Spinal cord (tissue), 9 donors: ENCODE measurements at regions not wholly inside any gene's neighbourhood (a gene's known extent, or its start where the extent isn't known, plus 50 kb on each side); places are given as distances from the start of the nearest gene placed in this dataset.
A peak's percentile ranks its signal among the peaks of the same experiment; 100 is the strongest.

ENCODE experiments used
- DNase-seq, 6 donors: peaks; one replicate each; pipeline versions ENCODE4 v3.0.0 to v3.0.0-alpha.2; 2013 to 2015; ENCODE audit warnings: low spot score in 6 of 6, low read depth in 4 of 6
- H3K27ac ChIP-seq: one replicate; pipeline ENCODE4 v1.5.1; 2013; ENCODE audit warnings: low read depth, low read length, control low read depth
- H3K27me3 ChIP-seq: one replicate; pipeline ENCODE4 v1.6.1; 2013; ENCODE audit warnings: low read length; ENCODE audit not compliant: control insufficient read depth, insufficient read depth
- H3K36me3 ChIP-seq: one replicate; pipeline ENCODE4 v1.6.1; 2013; ENCODE audit warnings: low read length; ENCODE audit not compliant: control insufficient read depth, insufficient read depth
- H3K4me1 ChIP-seq: one replicate; pipeline ENCODE4 v1.6.1; 2013; ENCODE audit warnings: low read length; ENCODE audit not compliant: control insufficient read depth, insufficient read depth
- H3K4me3 ChIP-seq: one replicate; pipeline ENCODE4 v1.5.1; 2013; ENCODE audit warnings: low read depth, low read length, control low read depth
- H3K9me3 ChIP-seq: one replicate; pipeline ENCODE4 v1.6.1; 2013; ENCODE audit warnings: low read length; ENCODE audit not compliant: control insufficient read depth, insufficient read depth
- WGBS: methylation state at CpG from one replicate; pipeline ENCODE4 v1.1.5; 2013; ENCODE audit warnings: missing lambda C conversion rate; ENCODE audit not compliant: insufficient coverage; 5-methylcytosine and 5-hydroxymethylcytosine counted together
- donor health status: healthy.

DNA sequence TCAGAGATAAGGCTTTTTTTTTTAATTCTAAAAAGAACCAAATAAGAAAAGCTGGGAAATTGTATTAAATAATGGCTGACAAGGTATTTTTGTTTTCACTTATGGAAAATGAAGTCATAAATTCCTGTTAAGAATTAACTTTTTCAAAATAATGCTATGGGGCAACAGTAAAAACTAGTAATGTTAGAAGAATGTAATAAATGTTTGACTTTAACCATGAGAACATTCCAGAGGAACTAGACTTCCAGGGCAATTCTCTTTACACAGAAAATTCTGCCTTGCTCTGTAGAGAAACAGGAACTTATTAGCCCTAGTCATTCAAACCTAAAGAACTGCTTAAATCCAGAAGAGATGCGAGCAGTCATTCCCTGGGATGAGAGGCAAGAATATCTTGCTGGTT lies 571.1 kb downstream of the IPMK start:
- Histone ChIP-seq H3K36me3 (no peaks in the 10 kb centered on the region), H3K27me3 (no peaks in the 10 kb centered on the region), H3K4me3 (no peak overlapping the region), H3K27ac (no peak overlapping the region), H3K9me3 (no peaks in the 10 kb centered on the region), H3K4me1 (no peaks in the 10 kb centered on the region)
- no peak for DNase-seq
- no CpG with 5 or more reads among the region's 1 CpG for WGBS

DNA sequence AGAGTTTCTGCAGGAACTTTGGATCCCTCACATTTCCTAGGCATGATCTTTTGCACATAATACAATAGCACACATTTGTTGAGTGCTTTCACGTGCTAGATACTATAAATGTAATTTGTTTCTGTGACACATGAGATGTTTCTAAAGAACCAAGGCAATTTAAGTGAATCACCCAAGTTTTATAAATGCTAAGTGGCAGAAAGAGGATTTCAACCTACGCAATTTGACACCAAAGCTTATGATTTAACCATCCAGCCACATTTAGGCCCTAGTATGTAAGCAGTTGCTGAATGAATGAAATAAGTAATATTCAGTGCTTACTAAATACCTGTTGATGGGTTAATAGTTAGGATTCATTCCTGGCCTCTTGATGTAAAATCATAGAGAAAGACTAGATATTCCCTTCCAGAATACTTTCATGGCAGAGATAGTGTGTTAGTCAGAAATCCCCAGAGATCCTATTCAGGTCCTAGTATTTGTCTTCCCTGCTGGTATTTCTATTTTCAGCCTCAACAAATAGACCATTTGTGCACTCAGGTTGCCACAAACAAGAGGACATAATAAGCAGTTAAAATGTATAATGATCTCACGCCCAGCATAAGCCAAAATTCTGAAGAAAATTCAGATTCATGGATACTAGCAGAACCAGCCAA lies 572.6 kb downstream of the IPMK start:
- Histone ChIP-seq H3K27ac (no peak overlapping the region), H3K4me3 (no peak overlapping the region), H3K27me3 (no peaks in the 10 kb centered on the region), H3K9me3 (no peaks in the 10 kb centered on the region), H3K36me3 (no peaks in the 10 kb centered on the region), H3K4me1 (no peaks in the 10 kb centered on the region)
- peak in 1 of 6 donors; percentile 50 for DNase-seq
- 67% methylated on average over 1 of the region's 3 CpGs for WGBS

DNA sequence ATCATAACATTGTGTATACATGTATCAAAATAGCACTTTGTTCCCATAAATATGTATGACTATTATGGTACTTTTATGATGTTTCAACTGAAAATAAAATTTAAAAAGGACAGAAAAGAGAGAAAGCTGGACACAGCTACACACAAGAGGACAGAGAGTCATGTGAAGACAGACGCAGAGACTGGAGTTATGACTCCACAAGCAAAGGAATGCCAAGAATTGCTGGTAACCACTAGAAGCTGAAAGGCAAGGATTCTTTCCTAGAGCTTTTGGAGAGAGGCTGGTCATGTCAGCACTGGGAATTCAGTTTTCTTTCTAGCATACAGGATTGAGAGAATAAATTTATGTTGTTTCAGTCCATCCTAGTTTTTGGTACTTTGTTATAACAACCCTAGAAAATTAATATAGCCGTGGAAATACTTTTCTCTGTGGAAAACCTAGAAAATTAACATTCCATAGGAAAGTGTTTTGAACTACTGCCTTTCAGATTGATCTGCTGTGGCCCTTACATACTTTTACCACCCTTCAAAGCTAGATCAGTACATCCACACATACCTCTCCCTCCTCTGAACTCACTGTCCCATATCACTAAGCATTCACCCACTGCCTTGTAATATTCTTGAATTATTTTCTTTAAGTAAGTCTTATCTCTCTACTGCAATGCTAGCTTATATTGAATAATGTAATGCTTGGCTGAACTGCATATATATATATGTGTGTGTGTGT lies 575.3 kb downstream of the IPMK start:
- no peak for DNase-seq
- Histone ChIP-seq H3K4me3 (no peak overlapping the region), H3K4me1 (no peaks in the 10 kb centered on the region), H3K27ac (no peak overlapping the region), H3K27me3 (no peaks in the 10 kb centered on the region), H3K9me3 (no peaks in the 10 kb centered on the region), H3K36me3 (no peaks in the 10 kb centered on the region)
- 100% methylated on average over 1 of the region's 2 CpGs for WGBS

DNA sequence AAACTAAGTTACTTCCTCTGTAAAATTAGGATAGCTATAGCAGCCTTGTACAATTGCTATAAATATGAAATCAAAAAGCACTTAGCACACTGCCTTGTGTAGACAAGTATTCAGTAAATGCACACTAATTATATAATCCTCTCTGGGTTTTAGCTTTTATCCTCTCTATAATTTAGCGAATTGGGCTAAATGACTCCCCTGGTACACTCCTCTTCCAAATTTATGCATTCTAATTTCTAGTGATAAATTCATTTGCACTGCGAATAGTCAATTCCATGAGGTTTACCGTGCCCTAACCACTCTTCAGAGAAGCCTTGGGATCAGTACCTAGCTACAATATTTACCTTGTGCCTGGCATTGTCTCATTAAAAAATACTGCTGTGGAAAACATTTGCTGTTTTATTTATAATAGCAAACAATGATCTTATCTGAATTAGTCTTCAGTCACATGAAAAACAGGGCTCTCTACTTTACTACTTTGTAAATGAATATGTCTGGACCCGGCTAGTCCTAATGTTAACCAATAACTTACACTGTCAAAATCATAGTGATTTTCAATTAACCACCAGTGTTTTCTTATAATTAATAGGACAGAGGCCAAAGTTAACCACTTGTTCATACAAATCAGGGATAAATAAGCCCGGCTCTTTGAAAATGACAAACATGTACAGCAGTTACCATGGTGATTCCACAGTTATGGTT lies 577.9 kb downstream of the IPMK start:
- no peaks in the 10 kb centered on the region for H3K27me3 ChIP-seq
- no peaks in the 10 kb centered on the region for H3K4me1 ChIP-seq
- WGBS, result 93% methylated on average over 2 of the region's 5 CpGs
- H3K27ac ChIP-seq, result no peak overlapping the region
- no peak overlapping the region for H3K4me3 ChIP-seq
- no peaks in the 10 kb centered on the region for H3K9me3 ChIP-seq
- peak in 2 of 6 donors; percentile 12 to 82 for DNase-seq
- H3K36me3 ChIP-seq, result no peaks in the 10 kb centered on the region

DNA sequence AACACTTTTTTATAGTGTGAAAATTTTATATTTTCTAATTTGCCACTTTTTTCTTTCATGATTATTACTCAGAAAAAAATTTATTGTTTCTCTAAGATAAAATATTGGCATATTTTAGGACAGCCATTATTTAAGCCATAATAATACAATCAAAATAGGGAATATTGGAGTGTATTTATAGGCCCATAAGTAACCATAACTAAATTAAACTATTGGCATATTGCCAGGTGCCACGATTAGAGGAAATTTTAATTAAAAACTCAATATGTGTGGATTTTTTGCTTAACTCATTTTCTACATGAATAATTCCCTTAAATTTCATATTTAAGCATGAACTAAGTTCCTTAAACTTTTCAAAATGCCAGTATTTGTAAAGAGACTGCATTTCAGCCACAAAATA lies 587.8 kb downstream of the IPMK start:
- WGBS, result no CpG with 5 or more reads among the region's 1 CpG
- Histone ChIP-seq H3K27ac (no peak overlapping the region), H3K4me1 (no peaks in the 10 kb centered on the region), H3K27me3 (no peaks in the 10 kb centered on the region), H3K4me3 (no peak overlapping the region), H3K9me3 (no peaks in the 10 kb centered on the region), H3K36me3 (no peaks in the 10 kb centered on the region)
- DNase-seq, result no peak

DNA sequence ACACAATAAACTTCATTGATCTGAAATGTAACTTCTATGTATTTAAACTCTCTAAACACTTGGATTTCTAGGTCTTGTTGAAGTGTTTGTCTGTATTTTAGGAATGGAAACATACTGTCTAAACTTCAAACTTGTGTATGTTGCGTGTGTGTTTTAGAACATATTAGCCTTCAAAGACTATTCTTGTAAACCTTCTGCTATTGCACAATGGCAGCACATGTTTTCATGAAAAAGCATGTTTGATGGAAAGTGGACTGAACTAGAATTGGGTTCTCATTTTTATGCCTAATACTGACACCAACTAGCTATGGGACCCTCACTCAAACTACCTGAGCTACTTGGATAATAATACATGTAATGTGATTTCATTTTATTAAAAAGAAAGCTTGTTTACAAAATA lies 592.6 kb downstream of the IPMK start:
- Histone ChIP-seq H3K4me1 (no peaks in the 10 kb centered on the region), H3K4me3 (no peak overlapping the region), H3K36me3 (no peaks in the 10 kb centered on the region), H3K9me3 (no peaks in the 10 kb centered on the region), H3K27ac (no peak overlapping the region), H3K27me3 (no peaks in the 10 kb centered on the region)
- DNase-seq, result no peak
- WGBS, result no CpG with 5 or more reads among the region's 1 CpG

DNA sequence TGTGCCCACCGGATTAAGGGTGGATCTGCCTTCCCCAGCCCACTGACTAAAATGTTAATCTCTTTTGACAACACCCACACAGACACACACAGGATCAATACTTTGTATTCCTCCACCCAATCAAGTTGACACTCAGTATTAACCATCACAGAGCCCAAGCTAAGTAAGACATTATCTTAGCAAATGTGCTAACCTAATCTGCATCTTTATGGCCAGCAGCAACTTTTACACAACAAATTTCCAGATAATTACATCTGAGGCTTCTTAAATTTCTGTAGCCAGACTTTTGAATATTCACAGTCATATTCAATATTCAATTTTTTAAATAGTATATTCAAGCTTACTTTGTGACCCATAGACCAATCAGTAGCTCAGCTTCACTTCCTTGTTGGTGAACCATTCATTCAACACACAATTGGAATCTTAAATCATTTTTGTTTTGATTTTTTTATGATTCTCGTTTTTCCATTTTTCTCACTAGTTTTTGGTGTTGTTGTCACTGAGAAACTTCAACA lies 594.2 kb downstream of the IPMK start:
- WGBS, result no CpG with 5 or more reads among the region's 2 CpGs
- H3K36me3 ChIP-seq, result no peaks in the 10 kb centered on the region
- no peaks in the 10 kb centered on the region for H3K9me3 ChIP-seq
- no peaks in the 10 kb centered on the region for H3K27me3 ChIP-seq
- DNase-seq, result no peak
- no peak overlapping the region for H3K4me3 ChIP-seq
- no peak overlapping the region for H3K27ac ChIP-seq
- H3K4me1 ChIP-seq, result no peaks in the 10 kb centered on the region

DNA sequence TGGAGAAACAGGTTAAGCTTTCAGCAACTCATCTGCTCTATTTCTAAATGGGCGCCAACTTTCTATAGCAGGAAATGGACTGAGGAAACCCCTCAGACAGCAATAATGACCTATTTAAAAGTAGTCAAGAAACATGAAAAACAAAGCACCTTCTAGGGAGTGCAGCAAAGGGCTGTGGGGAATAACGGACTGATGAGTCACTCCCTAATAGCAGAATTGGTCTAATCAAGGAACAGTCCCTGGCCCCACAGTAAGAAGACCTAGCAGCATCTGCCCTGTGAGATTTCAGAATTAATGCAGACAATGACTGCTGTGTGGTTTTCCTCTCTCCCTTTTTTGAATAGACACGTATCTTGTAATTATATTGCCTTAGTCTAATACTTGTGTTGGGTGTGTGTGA lies 602.9 kb downstream of the IPMK start:
- no peaks in the 10 kb centered on the region for H3K36me3 ChIP-seq
- no peaks in the 10 kb centered on the region for H3K9me3 ChIP-seq
- H3K27ac ChIP-seq, result no peak overlapping the region
- no peaks in the 10 kb centered on the region for H3K4me1 ChIP-seq
- H3K4me3 ChIP-seq, result no peak overlapping the region
- no peak for DNase-seq
- H3K27me3 ChIP-seq, result no peaks in the 10 kb centered on the region
- WGBS, result no CpG with 5 or more reads among the region's 3 CpGs

DNA sequence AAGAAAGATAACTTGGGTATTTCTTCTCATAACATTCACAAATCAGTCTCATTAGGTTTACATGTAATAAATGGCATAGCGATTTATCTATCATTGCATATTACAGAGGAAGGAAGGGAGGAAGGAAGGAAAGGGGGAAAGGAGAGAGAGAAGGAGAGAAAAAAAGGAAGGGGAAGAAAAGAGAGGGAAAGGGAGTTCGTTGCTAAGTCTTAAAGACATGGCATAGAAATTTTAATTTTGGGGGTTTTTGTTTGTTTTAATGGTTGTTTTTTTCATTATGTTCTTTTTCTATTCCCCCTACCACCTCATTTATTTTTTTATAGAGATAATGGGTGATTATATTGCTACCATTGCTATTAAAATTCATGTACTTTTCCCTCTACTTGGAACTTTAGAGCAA lies 604.3 kb downstream of the IPMK start:
- WGBS, result no CpG with 5 or more reads among the region's 2 CpGs
- no peak overlapping the region for H3K4me3 ChIP-seq
- DNase-seq, result no peak
- no peaks in the 10 kb centered on the region for H3K4me1 ChIP-seq
- no peaks in the 10 kb centered on the region for H3K27me3 ChIP-seq
- H3K36me3 ChIP-seq, result no peaks in the 10 kb centered on the region
- no peaks in the 10 kb centered on the region for H3K9me3 ChIP-seq
- no peak overlapping the region for H3K27ac ChIP-seq
